ENCODE measurements at regions not wholly inside any gene's neighbourhood (a gene's known extent, or its start where the extent isn't known, plus 50 kb on each side); places are given as distances from the start of the nearest gene placed in this dataset.

- no peak for FAIRE-seq
These were observed 635.7 kb downstream of the FBXO15 start for GRCh38 chr18:73511771-73512503.

GRCh38 chr18:73509460-73509859 is 638.2 kb downstream of the FBXO15 start:
- FAIRE-seq, result no peak

- no peak for FAIRE-seq
These were observed 635.5 kb upstream of the NETO1 start for GRCh38 chr18:73503326-73503725.

DNA sequence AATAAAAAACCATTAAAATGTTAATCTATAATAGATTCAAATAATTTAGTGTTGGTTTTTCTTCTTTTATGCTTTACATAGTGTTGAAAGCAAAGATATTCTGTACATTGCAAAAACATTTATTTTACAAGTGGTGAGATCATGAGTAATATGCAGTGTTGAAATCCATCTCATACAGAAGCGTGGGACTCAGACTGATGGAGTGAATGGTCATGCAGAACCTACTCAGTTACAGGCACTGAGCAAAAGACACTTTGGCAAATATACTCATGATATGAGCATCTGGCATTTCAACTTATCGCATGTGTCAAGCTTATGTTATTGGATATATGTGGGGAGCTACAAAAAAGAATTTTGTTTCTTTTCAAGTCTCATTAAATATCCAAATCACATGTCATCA is 620.2 kb upstream of the NETO1 start:
- no peak for FAIRE-seq

DNA sequence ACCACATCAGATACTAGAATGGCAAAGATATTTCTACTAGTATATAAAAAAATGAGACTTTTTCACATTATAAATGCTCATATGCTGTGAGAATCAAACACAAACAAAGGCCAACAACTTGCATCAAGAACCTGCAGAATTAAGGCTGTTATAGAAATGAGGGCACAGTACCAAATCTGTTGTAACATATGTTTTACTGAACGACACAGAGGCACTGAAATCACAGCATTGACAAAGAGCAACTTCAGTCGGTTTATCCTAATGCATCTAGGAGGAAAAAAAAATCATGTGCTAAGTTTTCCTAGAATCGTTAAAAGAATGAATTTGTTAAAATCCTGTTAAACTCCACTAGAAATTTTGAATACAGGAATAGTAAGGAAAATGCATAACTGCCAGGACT is 617.4 kb upstream of the NETO1 start:
- no peak for FAIRE-seq

DNA sequence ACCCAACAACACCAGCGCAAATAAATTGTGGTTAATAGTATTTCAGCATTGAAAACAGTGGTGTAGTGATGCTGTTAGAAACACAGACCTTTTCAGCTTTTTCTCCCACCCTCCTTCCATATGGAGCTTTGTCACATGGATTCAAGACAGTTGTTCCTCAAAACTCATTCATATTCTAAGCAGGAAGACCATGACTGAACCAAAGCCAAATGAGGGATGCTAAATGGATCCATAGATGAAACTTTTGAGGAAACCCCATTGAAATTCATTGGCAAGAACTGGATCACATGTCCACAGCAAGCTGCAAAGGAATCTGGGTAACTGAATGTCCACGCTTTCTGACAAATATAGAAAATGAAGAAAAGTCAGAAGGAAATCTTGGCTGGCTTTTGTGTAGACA is 615.1 kb upstream of the NETO1 start:
- FAIRE-seq, result no peak

DNA sequence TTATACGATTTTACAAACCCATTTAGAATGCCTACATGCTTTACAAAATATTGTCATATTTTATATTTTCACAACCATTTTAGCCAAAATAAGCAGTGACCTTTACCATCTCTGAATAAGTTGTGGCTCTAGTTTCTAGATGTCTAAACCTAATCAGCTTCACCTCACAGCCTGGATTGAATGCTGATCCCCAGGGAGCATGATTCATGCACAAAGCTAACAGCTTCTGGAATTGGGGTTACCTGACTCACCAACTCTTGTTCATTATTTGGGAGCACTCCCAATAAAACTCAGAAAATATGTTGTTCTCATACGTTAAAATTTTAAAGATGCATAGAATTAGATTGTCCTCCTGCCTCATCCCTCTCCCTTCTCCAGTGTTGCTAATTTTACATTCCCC is 611.7 kb upstream of the NETO1 start:
- no peak for FAIRE-seq

DNA sequence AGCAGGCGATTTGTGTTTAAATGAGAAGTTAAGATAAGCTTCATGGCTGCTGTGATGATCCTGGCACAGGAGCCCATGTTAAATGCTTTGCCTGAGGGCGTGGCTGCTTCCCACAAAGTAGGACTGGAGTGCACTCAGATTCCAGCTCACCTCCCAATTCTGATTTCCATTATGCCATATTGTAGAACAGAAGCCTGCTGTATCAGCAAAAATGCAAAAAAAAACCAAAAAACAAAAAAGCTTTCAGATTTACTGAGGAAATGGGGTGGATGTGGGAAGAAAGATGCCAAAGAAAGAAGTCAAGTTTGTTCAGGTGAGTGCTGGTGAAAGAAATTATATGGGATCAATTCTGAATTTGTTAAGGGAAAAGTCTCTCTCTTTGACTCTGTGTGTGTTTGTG is 610.4 kb upstream of the NETO1 start:
- no peak for FAIRE-seq

DNA sequence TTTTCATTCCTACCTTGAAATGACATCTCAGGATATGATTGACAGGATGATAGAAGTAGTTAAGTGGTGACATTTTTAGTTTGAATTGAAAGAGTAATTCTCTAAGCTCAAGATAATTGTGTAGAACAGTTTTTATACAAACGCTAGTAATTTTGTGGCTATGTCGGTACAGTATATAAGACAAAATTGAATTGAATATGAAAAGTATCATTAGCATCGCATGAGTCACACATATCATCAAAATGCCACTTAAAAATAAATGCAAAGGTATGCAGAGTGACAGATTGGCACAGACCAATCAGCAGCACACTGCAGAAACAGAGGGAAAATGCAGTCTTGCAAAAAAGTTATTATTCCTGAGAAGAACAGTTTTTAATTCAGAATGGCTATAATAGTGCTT is 608.2 kb upstream of the NETO1 start:
- FAIRE-seq, result peak; percentile 12

DNA sequence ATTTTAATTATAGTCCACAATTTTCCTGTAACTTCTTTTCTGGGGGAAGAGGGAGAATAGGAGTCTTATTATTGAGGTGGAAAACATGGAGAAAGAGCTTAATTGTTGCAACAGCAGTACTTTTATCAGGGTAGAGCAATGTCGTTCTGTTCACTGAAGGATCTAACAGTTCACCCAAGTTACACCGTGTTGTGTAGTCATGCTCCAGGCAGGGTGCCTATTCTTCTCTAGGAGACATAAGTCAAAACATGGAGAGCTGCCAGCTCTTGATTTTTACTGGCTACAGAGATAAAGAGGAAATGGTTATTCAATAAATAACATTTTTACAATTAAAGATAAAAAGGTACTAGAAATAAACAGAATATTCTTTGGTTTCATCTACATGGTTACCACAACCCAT is 594.3 kb upstream of the NETO1 start:
- no peak for FAIRE-seq

DNA sequence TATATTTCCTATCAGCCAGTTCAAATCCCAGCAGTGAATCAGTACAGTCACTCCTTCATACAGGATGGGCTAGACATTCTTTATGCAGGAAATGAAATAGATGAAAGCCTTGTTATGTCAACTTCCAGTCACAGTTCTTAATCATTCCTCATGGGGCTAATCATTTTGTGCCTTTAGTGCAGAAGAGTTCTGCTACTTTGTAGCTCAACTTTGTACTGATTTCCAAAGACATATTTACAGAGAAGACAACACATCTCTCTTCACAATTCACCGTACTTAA is 593.9 kb upstream of the NETO1 start:
- FAIRE-seq, result no peak

- FAIRE-seq, result no peak
These were observed 593.4 kb upstream of the NETO1 start for GRCh38 chr18:73461038-73461779.

GRCh38 chr18:73458186-73458964 is 590.6 kb upstream of the NETO1 start:
- FAIRE-seq, result no peak

DNA sequence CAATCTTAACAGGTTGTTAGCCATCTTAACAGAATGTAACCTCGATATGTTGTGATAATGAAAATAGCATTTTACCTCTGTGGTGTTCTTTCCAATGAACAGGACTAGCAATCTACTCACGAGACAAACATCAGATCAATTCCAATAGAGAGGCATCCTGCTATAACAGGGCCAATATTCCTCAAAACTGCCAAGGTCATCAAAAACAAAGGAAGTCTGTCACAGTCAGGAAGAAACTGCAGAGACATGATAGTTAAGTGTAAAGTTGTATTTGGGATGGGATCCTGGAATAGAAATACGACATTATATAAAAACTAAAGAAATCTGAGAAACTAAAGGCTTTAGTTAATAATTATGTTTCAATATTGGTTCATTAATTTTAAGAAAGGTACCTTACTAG is 588.9 kb upstream of the NETO1 start:
- FAIRE-seq, result no peak

- no peak for FAIRE-seq
These were observed 585.1 kb upstream of the NETO1 start for GRCh38 chr18:73452866-73453265.

GRCh38 chr18:73446502-73446901 is 578.7 kb upstream of the NETO1 start:
- FAIRE-seq, result no peak

GRCh38 chr18:73431620-73432019 is 563.8 kb upstream of the NETO1 start:
- no peak for FAIRE-seq

- FAIRE-seq, result no peak
These were observed 553.2 kb upstream of the NETO1 start for GRCh38 chr18:73421010-73421409.

GRCh38 chr18:73419531-73419930 is 551.7 kb upstream of the NETO1 start:
- no peak for FAIRE-seq

DNA sequence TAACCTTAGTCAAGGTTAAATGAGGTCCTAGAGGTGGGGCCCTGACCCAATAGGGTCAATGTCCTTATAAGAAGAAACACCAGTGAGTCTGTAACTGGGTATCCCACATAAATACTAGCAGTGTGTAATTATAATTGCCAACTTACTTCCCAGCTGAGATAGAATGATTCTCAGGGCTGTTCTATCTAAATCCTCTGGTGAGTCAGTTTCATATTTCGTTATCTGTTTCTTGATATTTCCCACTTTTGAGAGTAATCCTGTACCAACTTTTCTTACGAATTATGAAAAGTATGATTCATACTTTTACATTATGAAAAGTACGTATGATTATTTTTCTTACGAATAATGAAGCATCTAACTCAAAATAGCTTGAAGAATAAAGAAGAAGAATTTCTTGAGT is 546.8 kb upstream of the NETO1 start:
- no peak for FAIRE-seq

DNA sequence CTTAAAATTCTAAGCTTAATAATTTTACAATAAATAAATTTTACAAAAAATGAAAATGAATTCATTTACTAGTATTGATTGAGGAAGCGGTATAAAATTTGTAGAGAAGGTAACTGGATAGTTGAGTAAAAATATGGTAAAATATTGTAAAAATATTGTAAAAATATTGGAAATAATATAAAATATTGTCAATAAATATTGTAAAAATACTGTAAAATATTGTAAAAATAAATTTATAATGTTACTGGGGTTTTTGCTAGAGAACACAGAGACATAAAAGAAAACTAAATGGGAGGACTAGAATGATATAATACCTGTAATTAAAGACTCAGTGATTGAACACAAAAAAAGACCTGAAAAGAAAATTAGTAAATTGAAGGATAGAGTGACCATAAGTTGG is 546.3 kb upstream of the NETO1 start:
- FAIRE-seq, result peak; percentile 4

GRCh38 chr18:73409242-73409641 is 541.5 kb upstream of the NETO1 start:
- peak; percentile 71 for FAIRE-seq

GRCh38 chr18:73408469-73408868 is 540.7 kb upstream of the NETO1 start:
- FAIRE-seq, result no peak

DNA sequence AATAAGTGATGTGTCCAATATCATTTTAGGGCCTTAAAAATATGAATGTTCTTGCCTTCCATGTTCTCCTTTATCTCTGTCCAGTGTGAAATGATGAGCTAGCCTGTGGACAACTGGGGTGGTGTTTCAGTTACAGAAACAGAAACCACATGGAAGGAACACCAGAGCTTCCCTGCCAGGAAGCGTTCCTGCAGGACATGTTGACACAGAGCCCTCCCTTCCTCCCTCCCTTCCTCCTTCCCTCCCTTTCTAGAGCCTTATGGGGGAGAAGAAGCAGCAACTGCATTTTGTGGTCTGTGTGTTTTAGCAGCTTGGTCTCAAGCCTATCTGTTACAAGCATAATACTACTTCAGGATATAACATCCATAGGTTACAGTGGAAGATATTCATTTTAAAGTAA is 539.7 kb upstream of the NETO1 start:
- peak; percentile 46 for FAIRE-seq
